ENCODE measurements at regions not wholly inside any gene's neighbourhood (a gene's known extent, or its start where the extent isn't known, plus 50 kb on each side); places are given as distances from the start of the nearest gene placed in this dataset.

- Histone ChIP-seq H3K36me3 (ENCODE audit: control insufficient read depth in 4 of 4, insufficient read depth in 4 of 4, low read length in 3 of 4) (no peaks in the 10 kb centered on the region), H3K27ac (ENCODE audit: insufficient read depth in 1 of 2, low read depth in 1 of 2, low read length in 2 of 2, poor library complexity in 1 of 2, severe bottlenecking in 2 of 2) (no peak overlapping the region), H3K27me3 (replicated peaks in 2 of 5; ENCODE audit: control insufficient read depth in 4 of 5, insufficient read depth in 5 of 5, low read length in 4 of 5) (no peaks in the 10 kb centered on the region), H3K4me1 (ENCODE audit: control extremely low read depth in 1 of 4, control insufficient read depth in 4 of 4, insufficient read depth in 4 of 4, low read length in 3 of 4) (no peaks in the 10 kb centered on the region), H3K9me3 (ENCODE audit: control extremely low read depth in 1 of 5, control insufficient read depth in 4 of 5, insufficient read depth in 2 of 5, low read depth in 1 of 5, low read length in 4 of 5) (peaks cover 0 to 11% (median 0%) of the 10 kb centered on the region in 5 experiments), H3K4me3 (ENCODE audit: control insufficient read depth in 1 of 7, extremely low read depth in 1 of 7, insufficient read depth in 4 of 7, low read depth in 2 of 7, low read length in 6 of 7) (no peak overlapping the region)
- DNase-seq: no peak
- ChIA-PET CTCF (no interaction called here), POLR2A (no interaction called here)
- WGBS (ENCODE audit: insufficient coverage): 72% methylated on average over 5 of the region's 7 CpGs
Observed at GRCh38 chr7:68205826-68206225, 1209.2 kb downstream of the TYW1 start.

DNA sequence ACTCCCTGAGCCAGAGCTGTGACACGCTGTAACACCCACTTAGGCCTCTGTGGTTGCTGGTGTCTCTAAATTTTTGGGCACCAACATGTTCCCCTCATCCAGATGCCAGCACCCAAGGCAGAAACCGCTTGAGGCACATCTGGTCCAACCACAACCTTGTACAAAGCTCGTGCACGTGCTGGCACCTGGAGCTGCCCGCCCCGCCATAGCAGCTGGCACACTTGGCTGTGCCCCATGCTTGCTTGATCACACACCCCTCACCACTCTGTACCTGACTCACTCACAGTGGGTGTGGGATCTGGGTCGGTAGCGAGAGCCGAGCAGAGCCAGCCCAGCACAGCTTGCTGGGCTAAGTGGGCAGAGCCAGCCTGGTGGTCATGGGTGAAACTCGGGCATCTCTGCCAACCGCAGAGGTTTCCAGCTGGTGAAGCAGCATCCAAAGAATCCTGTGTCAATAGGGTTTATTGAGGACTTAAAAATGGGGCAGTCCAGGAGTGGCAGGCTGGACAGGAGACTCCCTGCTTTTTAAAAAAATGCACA, 1210.4 kb downstream of the TYW1 start:
- POLR2A ChIA-PET: no interaction called here
- CTCF ChIA-PET: no interaction called here
- WGBS (ENCODE audit: insufficient coverage): 98% methylated on average over 6 of the region's 11 CpGs

DNA sequence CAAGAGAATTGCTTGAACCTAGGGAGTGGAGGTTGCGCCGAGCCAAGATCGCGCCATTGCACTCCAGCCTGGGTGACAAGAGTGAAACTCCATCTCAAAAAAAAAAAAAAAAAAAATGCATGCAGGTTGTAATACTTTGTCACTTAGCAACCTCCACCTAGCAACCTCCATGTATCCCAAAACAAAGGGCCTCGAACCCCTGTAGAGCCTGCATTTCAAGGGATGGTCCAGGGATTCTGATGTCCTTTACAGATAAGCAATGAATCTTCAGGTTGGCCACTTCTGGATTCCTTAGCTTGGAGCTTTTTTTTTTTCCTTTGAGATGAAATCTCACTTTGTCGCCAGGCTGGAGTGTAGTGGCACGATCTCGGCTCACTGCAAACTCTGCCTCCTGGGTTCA, 1211.0 kb downstream of the TYW1 start:
- Histone ChIP-seq H3K4me1 (ENCODE audit: control extremely low read depth in 1 of 4, control insufficient read depth in 4 of 4, insufficient read depth in 4 of 4, low read length in 3 of 4) (no peaks in the 10 kb centered on the region), H3K9me3 (ENCODE audit: control extremely low read depth in 1 of 5, control insufficient read depth in 4 of 5, insufficient read depth in 2 of 5, low read depth in 1 of 5, low read length in 4 of 5) (peaks cover 0 to 11% (median 0%) of the 10 kb centered on the region in 5 experiments), H3K4me3 (ENCODE audit: control insufficient read depth in 1 of 7, extremely low read depth in 1 of 7, insufficient read depth in 4 of 7, low read depth in 2 of 7, low read length in 6 of 7) (no peak overlapping the region), H3K27me3 (replicated peaks in 2 of 5; ENCODE audit: control insufficient read depth in 4 of 5, insufficient read depth in 5 of 5, low read length in 4 of 5) (no peaks in the 10 kb centered on the region), H3K27ac (ENCODE audit: insufficient read depth in 1 of 2, low read depth in 1 of 2, low read length in 2 of 2, poor library complexity in 1 of 2, severe bottlenecking in 2 of 2) (no peak overlapping the region), H3K36me3 (ENCODE audit: control insufficient read depth in 4 of 4, insufficient read depth in 4 of 4, low read length in 3 of 4) (no peaks in the 10 kb centered on the region)
- WGBS (ENCODE audit: insufficient coverage): 96% methylated on average over 4 of the region's 8 CpGs
- ChIA-PET POLR2A (no interaction called here), CTCF (no interaction called here)
- DNase-seq: no peak

More for the DNA sequence above, 1210.4 kb downstream of the TYW1 start:
- H3K36me3 ChIP-seq (ENCODE audit: control insufficient read depth in 4 of 4, insufficient read depth in 4 of 4, low read length in 3 of 4): no peaks in the 10 kb centered on the region
- H3K4me1 ChIP-seq (ENCODE audit: control extremely low read depth in 1 of 4, control insufficient read depth in 4 of 4, insufficient read depth in 4 of 4, low read length in 3 of 4): no peaks in the 10 kb centered on the region
- no peak for DNase-seq
- H3K27me3 ChIP-seq (replicated peaks in 2 of 5; ENCODE audit: control insufficient read depth in 4 of 5, insufficient read depth in 5 of 5, low read length in 4 of 5): no peaks in the 10 kb centered on the region
- peaks cover 0 to 11% (median 0%) of the 10 kb centered on the region in 5 experiments for H3K9me3 ChIP-seq (ENCODE audit: control extremely low read depth in 1 of 5, control insufficient read depth in 4 of 5, insufficient read depth in 2 of 5, low read depth in 1 of 5, low read length in 4 of 5)
- H3K4me3 ChIP-seq (ENCODE audit: control insufficient read depth in 1 of 7, extremely low read depth in 1 of 7, insufficient read depth in 4 of 7, low read depth in 2 of 7, low read length in 6 of 7): no peak overlapping the region
- no peak overlapping the region for H3K27ac ChIP-seq (ENCODE audit: insufficient read depth in 1 of 2, low read depth in 1 of 2, low read length in 2 of 2, poor library complexity in 1 of 2, severe bottlenecking in 2 of 2)

- CTCF ChIA-PET: no interaction called here
- Histone ChIP-seq H3K36me3 (ENCODE audit: control insufficient read depth in 4 of 4, insufficient read depth in 4 of 4, low read length in 3 of 4) (no peaks in the 10 kb centered on the region), H3K4me3 (ENCODE audit: control insufficient read depth in 1 of 7, extremely low read depth in 1 of 7, insufficient read depth in 4 of 7, low read depth in 2 of 7, low read length in 6 of 7) (no peak overlapping the region), H3K27me3 (replicated peaks in 2 of 5; ENCODE audit: control insufficient read depth in 4 of 5, insufficient read depth in 5 of 5, low read length in 4 of 5) (no peaks in the 10 kb centered on the region), H3K9me3 (ENCODE audit: control extremely low read depth in 1 of 5, control insufficient read depth in 4 of 5, insufficient read depth in 2 of 5, low read depth in 1 of 5, low read length in 4 of 5) (peaks cover 0 to 11% (median 0%) of the 10 kb centered on the region in 5 experiments), H3K27ac (ENCODE audit: insufficient read depth in 1 of 2, low read depth in 1 of 2, low read length in 2 of 2, poor library complexity in 1 of 2, severe bottlenecking in 2 of 2) (no peak overlapping the region), H3K4me1 (ENCODE audit: control extremely low read depth in 1 of 4, control insufficient read depth in 4 of 4, insufficient read depth in 4 of 4, low read length in 3 of 4) (no peaks in the 10 kb centered on the region)
- 75% methylated on average over 2 of the region's 6 CpGs for WGBS (ENCODE audit: insufficient coverage)
- POLR2A ChIA-PET: no interaction called here
- DNase-seq: no peak
Observed at GRCh38 chr7:68209486-68209885, 1212.9 kb downstream of the TYW1 start.

- ChIA-PET CTCF (interaction anchor here (1.0 kb wide), 1 partner anchor 11 kb away, joined by 4 read pairs; no protein-coding TSS in a partner anchor), POLR2A (no interaction called here)
- Histone ChIP-seq H3K36me3 (ENCODE audit: control insufficient read depth in 4 of 4, insufficient read depth in 4 of 4, low read length in 3 of 4) (no peaks in the 10 kb centered on the region), H3K4me3 (ENCODE audit: control insufficient read depth in 1 of 7, extremely low read depth in 1 of 7, insufficient read depth in 4 of 7, low read depth in 2 of 7, low read length in 6 of 7) (no peak overlapping the region), H3K9me3 (ENCODE audit: control extremely low read depth in 1 of 5, control insufficient read depth in 4 of 5, insufficient read depth in 2 of 5, low read depth in 1 of 5, low read length in 4 of 5) (no peaks in the 10 kb centered on the region), H3K4me1 (ENCODE audit: control extremely low read depth in 1 of 4, control insufficient read depth in 4 of 4, insufficient read depth in 4 of 4, low read length in 3 of 4) (no peaks in the 10 kb centered on the region), H3K27ac (ENCODE audit: insufficient read depth in 1 of 2, low read depth in 1 of 2, low read length in 2 of 2, poor library complexity in 1 of 2, severe bottlenecking in 2 of 2) (no peak overlapping the region), H3K27me3 (replicated peaks in 2 of 5; ENCODE audit: control insufficient read depth in 4 of 5, insufficient read depth in 5 of 5, low read length in 4 of 5) (no peaks in the 10 kb centered on the region)
- WGBS (ENCODE audit: insufficient coverage): 100% methylated on average over 1 of the region's 3 CpGs
- DNase-seq: no peak
Observed at GRCh38 chr7:68213838-68214237, 1217.2 kb downstream of the TYW1 start.

- Histone ChIP-seq H3K9me3 (ENCODE audit: control extremely low read depth in 1 of 5, control insufficient read depth in 4 of 5, insufficient read depth in 2 of 5, low read depth in 1 of 5, low read length in 4 of 5) (no peaks in the 10 kb centered on the region), H3K27ac (ENCODE audit: insufficient read depth in 1 of 2, low read depth in 1 of 2, low read length in 2 of 2, poor library complexity in 1 of 2, severe bottlenecking in 2 of 2) (no peak overlapping the region), H3K36me3 (ENCODE audit: control insufficient read depth in 4 of 4, insufficient read depth in 4 of 4, low read length in 3 of 4) (no peaks in the 10 kb centered on the region), H3K4me1 (ENCODE audit: control extremely low read depth in 1 of 4, control insufficient read depth in 4 of 4, insufficient read depth in 4 of 4, low read length in 3 of 4) (no peaks in the 10 kb centered on the region), H3K27me3 (replicated peaks in 2 of 5; ENCODE audit: control insufficient read depth in 4 of 5, insufficient read depth in 5 of 5, low read length in 4 of 5) (no peaks in the 10 kb centered on the region), H3K4me3 (ENCODE audit: control insufficient read depth in 1 of 7, extremely low read depth in 1 of 7, insufficient read depth in 4 of 7, low read depth in 2 of 7, low read length in 6 of 7) (no peak overlapping the region)
- WGBS (ENCODE audit: insufficient coverage): 90% methylated on average over 4 of the region's 5 CpGs
- ChIA-PET POLR2A (no interaction called here), CTCF (no interaction called here)
- no peak for DNase-seq
Observed at GRCh38 chr7:68216051-68216450, 1219.4 kb downstream of the TYW1 start.

- Histone ChIP-seq H3K9me3 (ENCODE audit: control extremely low read depth in 1 of 5, control insufficient read depth in 4 of 5, insufficient read depth in 2 of 5, low read depth in 1 of 5, low read length in 4 of 5) (no peaks in the 10 kb centered on the region), H3K4me3 (ENCODE audit: control insufficient read depth in 1 of 7, extremely low read depth in 1 of 7, insufficient read depth in 4 of 7, low read depth in 2 of 7, low read length in 6 of 7) (no peak overlapping the region), H3K4me1 (ENCODE audit: control extremely low read depth in 1 of 4, control insufficient read depth in 4 of 4, insufficient read depth in 4 of 4, low read length in 3 of 4) (no peaks in the 10 kb centered on the region), H3K27me3 (replicated peaks in 2 of 5; ENCODE audit: control insufficient read depth in 4 of 5, insufficient read depth in 5 of 5, low read length in 4 of 5) (no peaks in the 10 kb centered on the region), H3K36me3 (ENCODE audit: control insufficient read depth in 4 of 4, insufficient read depth in 4 of 4, low read length in 3 of 4) (no peaks in the 10 kb centered on the region), H3K27ac (ENCODE audit: insufficient read depth in 1 of 2, low read depth in 1 of 2, low read length in 2 of 2, poor library complexity in 1 of 2, severe bottlenecking in 2 of 2) (no peak overlapping the region)
- CTCF ChIA-PET: no interaction called here
- POLR2A ChIA-PET: no interaction called here
- no peak for DNase-seq
- 100% methylated on average over 1 of the region's 2 CpGs for WGBS (ENCODE audit: insufficient coverage)
Observed at GRCh38 chr7:68217426-68217825, 1220.8 kb downstream of the TYW1 start.
